SK-N-DZ (cell line): ENCODE measurements at regions not wholly inside any gene's neighbourhood (a gene's known extent, or its start where the extent isn't known, plus 50 kb on each side); places are given as distances from the start of the nearest gene placed in this dataset.

Source experiments
- DNase-seq: peaks from one replicate; pipeline ENCODE4 v3.0.0-alpha.2; 2015; ENCODE audit warnings: low spot score

DNA sequence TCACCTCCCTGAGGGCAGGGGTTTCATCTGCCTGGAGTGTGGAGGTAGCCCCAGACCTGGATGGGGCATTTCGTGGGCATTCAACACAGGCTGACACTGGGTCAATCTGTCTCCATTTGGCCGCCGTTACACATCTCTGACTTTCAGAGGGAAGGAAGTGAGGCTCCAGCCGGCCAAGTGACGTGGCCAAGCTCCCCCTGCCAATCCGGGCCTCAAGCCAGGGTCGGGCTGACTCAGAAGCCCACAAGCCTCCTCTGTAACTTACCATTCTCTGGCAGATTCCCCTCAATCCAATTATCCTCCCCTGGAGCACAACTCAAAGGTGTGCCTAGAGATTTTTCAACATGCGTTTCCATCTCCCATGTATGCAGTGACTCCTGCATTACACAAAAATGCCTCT, 227.6 kb downstream of the KLF13 start:
- DNase-seq = no peak

DNA sequence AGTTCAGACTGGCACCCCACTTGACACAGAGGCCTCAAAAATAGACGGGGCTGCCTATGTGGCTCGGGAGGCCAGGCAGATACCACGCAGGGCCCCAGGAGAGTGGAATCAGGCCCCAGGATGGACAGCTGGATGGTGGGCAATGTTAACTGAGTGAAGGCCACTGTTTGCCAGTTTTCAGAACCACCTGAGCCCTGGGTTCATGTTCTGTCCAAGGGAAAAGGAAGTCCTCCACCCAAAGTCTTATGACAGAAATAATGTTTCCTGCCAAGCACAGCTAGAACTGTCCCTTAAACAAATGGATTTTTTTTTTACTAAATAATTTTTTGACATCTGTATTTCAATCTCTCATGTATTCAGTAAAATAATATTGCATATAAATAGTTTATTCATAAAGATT, 228.4 kb downstream of the KLF13 start:
- DNase-seq = no peak

DNA sequence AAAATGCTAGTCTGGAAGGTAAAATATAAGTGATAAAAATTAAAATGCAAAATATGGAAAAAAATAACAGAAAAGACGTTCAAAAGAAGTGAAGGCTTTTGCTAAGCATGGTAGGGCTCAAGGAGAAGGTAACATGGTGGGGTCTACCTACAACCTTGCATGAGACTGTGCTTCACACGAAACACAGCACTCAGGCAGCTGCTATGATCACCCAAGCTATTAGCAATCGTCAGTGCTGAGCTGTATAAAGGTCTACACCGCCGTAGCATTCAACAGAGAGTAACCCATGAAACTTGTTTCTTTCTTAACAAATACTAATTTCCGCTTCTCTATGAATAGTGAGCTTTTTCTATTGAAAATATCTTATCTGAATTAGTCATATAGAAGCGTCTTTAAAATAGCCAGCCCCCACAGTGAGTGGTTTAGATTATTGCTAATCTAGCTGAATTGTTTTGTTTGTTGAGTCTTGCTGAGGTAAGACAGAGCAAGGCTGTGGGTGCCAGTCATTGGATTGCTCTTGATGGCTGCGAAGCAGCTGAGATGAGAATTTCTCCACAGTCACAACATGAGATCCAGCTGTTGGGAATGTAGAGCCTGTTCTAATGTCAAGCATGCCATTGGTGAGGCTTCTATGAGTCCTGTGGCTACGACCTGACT, 230.0 kb downstream of the KLF13 start:
- DNase-seq = no peak

DNA sequence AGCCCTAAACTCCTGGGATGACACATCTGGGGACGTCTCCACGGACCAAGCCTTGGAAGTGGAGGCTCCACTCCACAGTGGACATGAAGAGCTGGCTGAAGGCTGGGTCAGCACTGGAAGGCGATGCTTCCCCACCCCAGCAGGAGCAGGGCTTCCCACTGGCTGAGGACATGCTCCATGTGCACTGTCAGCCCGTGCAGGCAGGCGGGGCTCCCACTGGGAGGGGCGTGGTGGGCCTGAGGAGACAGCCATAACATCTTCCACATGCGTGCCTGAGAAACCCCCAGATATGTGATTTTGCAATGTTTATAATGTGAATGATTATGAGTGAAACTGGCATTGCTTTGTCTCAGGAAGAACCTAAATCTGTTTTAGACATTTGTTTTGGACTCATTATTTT, 231.3 kb downstream of the KLF13 start:
- DNase-seq = no peak

DNA sequence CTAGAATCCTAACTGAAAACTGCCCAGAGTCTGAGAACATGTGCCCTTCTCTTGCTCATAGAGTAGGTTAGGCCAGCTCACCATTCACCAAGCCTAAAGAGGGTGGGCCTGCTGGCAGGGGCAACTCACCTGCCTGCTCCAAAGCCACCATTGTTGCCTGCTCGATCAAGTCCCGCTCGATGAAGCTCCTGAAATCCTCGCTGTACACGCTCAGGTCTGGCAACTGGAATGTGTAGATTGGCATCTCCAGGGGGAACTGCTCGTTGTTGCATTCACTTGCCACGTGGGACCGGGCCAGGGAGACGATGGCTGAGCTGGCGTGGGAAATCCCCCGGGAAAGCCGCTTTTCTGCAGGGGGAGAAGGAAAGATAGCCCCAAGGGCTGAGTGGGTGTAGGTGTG, 232.2 kb downstream of the KLF13 start:
- no peak for DNase-seq

DNA sequence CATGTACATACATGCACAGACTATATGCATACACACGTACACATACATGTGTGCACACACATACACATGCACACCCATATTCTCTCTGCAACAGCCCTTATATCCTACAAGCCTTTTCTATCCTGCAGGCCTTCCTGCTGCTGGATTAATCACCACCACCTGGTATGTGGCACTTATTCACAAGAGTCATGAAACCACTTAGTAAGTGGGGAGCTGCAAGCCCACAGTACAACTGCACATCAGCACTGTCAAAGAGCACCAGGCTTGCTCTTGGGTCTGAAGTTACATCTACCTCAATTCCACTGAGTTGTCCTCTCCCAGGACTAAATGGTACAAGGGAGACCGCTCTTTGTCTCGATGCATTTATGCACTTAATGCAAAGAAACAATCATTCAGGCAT, 233.2 kb downstream of the KLF13 start:
- no peak for DNase-seq

DNA sequence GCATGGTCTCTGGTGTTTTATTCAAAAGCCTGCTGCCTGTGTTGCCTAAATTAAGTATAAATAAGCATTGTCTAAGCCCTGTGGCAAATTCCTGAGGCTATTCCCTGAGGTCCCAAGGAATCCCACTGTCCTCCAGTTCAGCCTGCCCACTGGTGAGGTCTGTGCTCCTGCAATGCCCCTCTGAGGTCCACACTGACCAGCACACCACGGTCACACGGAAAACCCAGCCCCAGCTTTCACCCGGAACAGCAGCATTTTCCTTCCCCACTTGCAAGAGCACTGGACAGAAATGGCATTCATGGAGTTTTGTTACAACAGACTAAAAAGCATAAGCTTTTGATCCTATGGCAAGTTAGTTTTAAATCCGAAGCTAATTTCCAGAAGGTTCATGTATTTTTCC, 234.0 kb downstream of the KLF13 start:
- no peak for DNase-seq

DNA sequence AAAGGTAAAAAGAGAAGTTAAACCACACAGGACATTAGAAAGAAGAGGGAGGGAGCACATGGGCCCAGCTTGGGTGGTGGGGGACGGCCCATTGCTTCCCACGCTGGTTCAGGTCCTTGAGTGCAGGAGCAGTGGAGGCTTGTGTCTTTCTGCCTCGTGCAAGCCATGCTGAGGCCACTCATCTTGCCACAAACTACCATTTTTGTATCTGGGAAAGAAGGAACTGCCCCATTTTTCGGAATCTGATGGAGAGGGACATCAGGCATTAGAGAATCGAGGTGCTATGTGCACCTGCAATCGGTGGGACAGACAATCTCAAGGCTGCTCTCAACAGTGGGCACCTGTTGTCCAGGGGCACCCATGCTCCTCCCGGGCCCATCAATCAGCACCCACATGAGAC, 234.5 kb downstream of the KLF13 start:
- DNase-seq = no peak

DNA sequence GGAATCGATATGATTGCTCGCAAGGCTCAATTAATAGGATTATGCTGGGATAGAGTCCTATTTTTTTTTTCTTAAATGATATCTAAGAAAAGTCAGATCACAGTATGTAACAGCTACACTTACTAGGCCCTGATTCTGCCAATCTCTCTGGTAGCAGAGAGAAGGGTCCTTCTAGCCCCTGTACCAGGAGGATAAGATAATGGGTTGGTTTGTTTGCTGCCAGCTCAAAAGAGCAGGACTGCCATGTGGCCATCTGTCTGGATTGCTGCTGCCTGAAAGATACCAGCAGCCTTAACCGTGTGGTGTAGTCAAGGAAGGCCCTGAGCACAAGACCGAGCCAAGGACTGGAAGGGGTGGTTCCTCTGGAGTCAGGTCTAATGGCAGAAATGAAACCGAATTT, 236.4 kb downstream of the KLF13 start:
- no peak for DNase-seq

DNA sequence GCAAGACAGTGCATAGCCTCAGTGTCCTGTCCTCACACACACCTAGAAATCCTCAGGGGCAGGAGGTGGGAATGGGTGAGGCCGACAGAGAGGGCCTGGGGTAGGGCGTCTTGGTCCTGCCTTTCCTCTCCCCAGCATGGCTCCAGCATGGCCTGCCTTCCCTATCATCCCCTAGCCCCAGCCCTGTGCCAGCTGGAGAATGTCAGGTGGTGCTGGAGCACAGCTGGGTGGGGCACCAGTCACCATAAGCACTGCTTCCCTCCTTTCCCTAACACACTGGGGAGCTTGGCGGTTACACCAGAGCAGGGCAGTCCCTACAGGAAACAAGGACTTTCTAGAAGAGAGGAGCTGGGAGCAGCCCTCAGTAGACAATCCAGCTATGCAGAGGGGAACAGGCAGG, 236.8 kb downstream of the KLF13 start:
- DNase-seq = no peak

DNA sequence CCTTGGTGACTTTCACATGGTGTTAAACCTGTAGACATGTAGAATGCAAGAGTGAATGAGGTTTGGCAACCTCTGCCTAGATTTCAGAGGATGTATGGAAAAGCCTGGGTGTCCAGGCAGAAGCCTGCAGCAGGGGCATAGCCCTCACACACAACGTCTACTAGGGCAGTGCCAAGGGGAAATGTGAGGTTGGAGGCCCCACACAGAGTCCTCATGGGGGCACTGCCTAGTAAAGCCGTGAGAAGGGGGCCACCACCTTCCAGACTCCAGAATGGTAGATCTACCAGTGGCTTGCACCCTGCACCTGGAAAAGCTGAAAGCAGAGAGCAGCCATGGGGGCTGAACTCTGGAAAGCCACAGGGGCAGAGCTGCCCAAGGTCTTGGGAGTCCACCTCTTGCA, 241.2 kb downstream of the KLF13 start:
- no peak for DNase-seq

DNA sequence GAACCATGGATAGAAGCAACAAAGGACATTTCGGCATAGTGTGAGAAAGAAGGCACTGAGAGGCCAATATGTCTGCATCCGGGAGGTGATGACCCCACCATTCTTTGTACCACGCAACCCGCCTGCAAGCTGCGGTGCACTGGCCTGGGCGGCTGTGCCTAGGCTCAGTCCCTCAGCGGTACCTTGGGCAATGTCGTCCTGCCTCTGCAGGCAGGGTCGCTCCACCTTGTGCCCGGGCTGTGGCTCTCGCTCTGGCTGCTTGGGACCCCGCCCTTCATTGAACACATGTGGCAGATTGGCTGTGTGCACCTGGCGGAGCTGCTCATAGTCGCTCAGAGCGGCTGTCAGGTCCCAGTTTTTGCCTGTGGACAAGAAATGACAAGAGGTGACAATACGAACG, 243.2 kb downstream of the KLF13 start:
- no peak for DNase-seq

DNA sequence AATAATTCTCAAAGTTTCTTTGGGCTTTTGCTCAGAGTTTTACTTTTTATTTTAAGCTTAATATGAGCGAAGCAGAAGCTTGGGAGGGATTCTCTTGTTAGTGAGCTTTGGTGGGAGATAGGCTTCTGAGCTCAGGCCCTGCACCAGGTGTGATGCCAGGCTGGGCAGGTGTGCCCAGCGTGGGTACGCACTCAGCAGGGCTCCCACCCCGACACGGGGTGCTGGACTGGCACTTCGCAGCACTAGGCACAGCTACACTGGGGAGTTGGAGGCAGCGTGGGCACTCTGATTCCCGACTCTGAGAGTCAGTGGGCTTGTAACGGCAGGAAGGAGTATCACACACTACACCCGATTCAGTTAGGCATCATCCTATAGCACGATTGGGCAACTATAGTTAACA, 244.0 kb downstream of the KLF13 start:
- no peak for DNase-seq

DNA sequence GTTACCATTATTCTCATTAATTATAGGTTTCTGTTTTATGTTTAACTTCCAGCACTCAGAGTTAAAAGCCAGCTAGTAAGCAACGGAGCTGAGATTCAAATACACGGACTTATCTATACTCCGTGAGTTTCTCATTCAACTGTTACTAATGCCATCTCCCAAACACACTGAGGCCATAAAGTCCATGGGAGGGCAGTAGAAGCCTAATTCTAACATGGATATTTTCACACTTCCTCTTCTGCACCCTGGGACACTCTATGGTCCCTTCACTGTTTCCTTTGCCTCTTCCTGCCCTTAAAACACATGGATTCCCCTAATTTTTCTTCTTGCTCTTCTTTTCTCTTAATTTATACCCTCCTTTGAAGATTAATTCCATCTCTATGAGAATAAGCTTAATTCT, 245.0 kb downstream of the KLF13 start:
- DNase-seq = no peak

DNA sequence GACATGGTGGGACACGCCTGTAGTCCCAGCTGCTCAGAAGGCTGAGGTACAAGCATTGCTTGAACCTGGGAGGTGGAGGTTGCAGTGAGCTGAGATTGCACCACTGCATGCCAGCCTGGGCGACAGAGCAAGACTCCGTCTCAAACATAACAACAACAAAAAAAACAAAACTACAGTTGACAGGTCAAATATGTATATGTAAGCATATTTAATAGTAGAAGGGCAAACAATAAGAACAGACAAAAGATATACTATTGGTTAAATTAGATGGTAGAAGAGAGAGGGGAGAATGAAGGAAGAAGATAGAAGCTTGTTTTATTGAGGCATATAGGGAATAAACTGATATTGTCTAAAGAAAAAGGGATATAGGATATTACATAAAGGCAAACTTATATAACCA, 247.1 kb downstream of the KLF13 start:
- no peak for DNase-seq

DNA sequence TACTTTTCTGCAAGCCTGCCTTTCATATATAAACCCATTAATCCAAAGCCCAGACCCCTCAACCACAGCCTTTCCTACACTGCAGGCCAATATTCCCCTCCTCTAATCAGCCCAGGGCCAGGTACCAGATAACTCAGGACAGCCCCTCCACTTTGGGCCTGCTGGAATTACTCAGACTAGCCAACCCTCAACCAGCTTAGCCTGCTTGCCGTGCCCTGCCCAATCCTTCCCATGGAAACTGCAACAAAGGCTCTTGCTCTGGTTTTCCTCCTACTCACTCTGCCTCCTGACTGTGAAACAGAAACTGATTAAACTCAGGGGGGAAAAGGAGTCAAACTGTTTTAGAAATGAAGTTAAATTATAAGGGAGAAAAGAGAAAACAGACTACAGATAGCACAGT, 248.1 kb downstream of the KLF13 start:
- no peak for DNase-seq

DNA sequence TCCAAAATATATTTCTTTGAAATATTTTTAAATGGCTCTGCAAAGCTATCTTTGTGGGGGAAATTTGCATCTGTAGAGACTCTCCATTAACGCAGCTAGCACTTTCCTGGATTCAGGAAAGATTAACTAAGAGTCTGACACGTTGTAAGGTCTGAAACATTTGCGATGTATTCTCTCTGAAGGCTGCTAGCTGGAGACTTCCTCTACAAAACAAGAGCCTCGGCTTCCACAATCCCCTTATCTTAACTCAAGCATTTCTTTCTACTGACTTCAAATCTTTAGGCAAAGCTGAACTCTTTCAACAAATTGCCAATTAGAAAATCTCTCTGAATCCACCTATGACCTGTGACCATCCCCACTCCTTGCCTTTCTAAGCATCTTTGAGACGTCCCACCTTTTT, 250.5 kb downstream of the KLF13 start:
- no peak for DNase-seq

DNA sequence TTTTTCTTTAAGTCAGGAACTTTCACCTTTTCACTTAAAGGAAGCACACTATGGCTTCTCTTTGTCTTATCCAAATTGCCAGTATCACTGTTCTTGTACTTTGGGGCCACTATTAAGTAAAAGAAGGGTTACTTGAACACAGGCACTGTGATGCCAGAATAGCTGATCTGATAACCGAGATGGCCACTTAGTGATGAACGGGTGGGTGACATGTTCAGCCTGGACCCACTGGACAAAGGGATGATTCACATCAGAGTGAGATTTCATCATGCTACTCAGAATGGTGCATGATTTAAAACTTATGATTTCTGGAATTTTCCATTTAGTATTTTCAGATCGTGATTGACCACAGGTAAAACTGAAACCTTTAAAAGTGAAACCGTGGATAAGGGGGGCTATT, 252.6 kb downstream of the KLF13 start:
- DNase-seq = no peak

DNA sequence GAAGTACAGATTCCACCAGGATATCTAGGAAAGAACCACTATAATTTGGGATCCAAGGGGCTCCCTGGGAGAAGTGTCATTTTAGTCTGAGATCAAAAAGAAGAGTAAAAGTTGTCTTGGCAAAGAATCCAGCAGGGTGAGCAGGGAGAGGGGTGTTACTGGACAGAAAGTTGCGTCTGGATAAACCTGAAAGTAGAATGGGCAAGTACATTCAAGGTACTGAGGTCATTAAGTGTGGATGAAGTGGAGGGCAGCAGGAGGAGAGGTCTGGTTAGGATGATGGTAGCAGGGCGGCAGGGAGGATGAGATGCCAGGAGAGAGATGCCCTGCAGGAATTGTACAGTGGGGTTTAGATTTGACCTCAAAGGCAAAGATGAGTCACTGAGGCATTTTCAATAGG, 253.3 kb downstream of the KLF13 start:
- DNase-seq = no peak

DNA sequence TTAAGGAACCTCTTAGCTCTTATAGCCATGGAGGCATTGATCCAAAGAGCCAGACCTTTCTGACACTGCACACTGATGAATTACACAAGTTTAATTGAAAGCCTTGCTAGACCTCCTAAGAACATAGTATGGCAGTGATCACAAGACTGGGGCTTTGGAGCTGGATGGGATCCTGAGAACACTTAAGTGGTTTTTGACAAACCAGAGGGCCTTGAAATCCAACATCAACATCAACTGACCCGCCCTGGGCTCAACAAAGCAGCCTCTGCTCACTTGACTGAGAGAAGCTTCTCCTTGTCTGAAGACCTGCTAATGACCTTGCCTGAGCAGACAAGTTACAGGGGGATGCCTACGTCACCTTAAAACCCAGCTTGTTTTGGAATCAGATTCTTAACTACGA, 257.6 kb downstream of the KLF13 start:
- no peak for DNase-seq

DNA sequence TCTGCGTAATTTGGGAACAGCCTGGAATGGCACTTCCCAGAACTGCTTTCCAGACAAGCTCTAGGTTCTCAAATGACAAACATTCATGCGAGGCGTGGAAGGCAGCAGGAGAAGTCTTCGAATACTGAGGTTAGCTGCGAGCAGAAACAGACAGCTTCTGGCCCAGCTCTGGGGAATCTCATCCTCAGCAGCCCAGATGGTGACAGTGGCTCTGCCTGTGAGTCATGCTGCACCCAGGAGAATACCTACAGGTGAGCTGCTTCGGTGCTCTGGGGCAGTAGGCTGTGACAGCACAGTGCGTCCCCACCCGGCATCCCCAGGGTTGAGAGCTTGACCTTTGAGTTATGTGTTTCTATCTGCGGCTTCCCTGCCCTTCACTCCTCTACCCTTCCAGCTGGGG, 258.6 kb downstream of the KLF13 start:
- DNase-seq = no peak

DNA sequence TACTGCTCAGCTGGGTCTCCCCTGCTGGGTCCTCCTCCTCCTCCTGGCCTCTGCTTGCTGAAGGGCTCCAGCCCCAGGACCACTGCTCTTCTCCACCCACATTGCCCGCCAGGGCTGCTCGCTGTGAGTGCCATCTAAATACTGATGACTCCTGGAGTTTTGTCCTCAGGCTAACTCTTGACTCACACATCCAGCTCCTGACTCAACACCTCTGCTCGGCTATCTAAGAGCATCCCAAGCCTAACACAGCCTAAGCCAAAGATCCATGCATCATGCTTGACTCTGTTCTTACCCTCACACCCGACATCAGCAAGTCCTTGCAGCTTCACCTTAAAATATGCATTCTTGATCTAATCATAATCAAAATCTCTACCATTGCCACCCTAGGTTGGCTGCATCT, 260.2 kb downstream of the KLF13 start:
- DNase-seq = no peak

DNA sequence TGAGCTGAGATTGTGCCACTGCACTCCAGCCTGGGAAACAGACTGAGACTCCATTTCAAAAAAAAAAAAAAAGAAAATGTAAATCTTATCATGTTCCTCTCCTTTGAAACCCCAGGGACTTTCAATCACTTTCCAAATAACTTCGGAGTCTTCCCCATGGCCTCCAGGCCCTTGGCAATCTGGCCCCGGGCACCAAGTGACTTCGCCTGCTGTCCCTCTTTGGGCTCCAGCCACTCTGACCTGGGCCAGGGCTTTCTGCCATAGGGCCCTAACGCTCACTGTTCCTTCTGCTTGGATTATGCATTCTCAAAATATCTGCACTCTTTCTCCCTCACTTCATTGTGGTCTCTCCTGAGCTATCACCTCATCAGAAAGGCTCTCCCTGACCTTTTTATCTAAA, 260.9 kb downstream of the KLF13 start:
- DNase-seq = no peak

DNA sequence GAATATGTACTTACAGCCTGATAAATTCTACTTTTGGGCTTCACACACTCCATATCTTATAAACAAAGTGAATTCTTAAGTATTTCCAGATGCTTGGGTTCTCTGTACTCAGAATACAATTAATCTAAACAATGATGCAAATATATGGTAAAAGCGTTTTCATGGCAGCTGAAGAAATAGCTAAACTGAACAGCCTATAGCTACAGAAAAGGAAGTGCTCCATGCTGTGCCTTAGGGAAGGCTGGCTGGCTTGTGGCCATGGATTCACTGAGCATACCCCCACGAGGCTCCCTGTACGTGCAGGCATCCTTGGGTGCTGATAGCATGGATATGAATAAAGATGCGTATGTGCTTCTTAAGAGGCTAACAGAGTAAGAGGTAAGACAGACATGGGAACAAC, 264.0 kb downstream of the KLF13 start:
- DNase-seq = no peak

DNA sequence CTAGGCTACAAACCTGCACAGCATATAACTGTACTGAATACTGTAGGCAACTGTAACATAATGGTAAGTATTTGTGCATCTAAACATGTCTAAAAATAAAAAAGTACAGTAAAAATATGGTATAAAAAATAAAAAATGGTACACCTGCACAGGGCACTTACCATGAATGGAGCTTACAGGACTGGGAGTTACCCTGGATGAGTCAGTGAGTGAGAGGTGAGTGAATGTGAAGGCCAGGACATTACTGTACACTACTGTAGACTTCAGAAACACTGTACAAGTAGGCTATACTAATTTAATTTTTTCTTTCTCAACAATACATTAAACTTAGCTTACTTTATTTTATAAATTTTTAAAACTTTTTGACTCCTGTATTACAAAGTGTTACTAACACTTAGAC, 265.3 kb downstream of the KLF13 start:
- no peak for DNase-seq
